ENCODE measurements at regions not wholly inside any gene's neighbourhood (a gene's known extent, or its start where the extent isn't known, plus 50 kb on each side); places are given as distances from the start of the nearest gene placed in this dataset.

GRCh38 chr2:172293952-172294351 is 133.4 kb upstream of the ITGA6 start:
- Histone ChIP-seq H3K79me2 (ENCODE audit: control insufficient read depth in 1 of 2, insufficient read depth in 2 of 2, low read length in 2 of 2) (no peaks in the 10 kb centered on the region), H2BK20ac (ENCODE audit: low read length) (no peak overlapping the region), H3K18ac (ENCODE audit: extremely low read depth, low read length) (no peak overlapping the region), H4K20me1 (replicated peaks in 1 of 2; ENCODE audit: control insufficient read depth in 1 of 2, insufficient read depth in 2 of 2, low read length in 2 of 2) (no peaks in the 10 kb centered on the region), H3K23me2 (ENCODE audit: low read depth, low read length) (no peaks in the 10 kb centered on the region), H3K14ac (ENCODE audit: insufficient read length) (no peak overlapping the region), H2AFZ (ENCODE audit: low read length) (no peak overlapping the region), H3K9ac (replicated peaks in 1 of 4; ENCODE audit: extremely low read depth in 1 of 4, low read depth in 3 of 4, low read length in 3 of 4) (no peak overlapping the region), H3K79me1 (ENCODE audit: low read depth, low read length) (no peaks in the 10 kb centered on the region), H2BK5ac (ENCODE audit: low read depth, low read length) (no peak overlapping the region), H3K23ac (ENCODE audit: insufficient read length) (no peak overlapping the region), H4K8ac (ENCODE audit: extremely low read depth, insufficient read depth, low read length) (no peak overlapping the region), H3K56ac (replicated peaks; ENCODE audit: insufficient read length, low read depth, low read length) (no peak overlapping the region), H3K4me3 (ENCODE audit: extremely low read depth in 1 of 4, insufficient read depth in 2 of 4, low read depth in 3 of 4, low read length in 4 of 4) (no peak overlapping the region), H3K9me3 (ENCODE audit: insufficient read depth in 2 of 2, low read depth in 1 of 2, low read length in 1 of 2) (no peaks in the 10 kb centered on the region), H3K4me2 (ENCODE audit: insufficient read depth in 1 of 2, low read depth in 2 of 2, low read length in 2 of 2) (no peak overlapping the region), H2AK5ac (ENCODE audit: low read depth, low read length) (no peak overlapping the region), H3K36me3 (ENCODE audit: control insufficient read depth in 2 of 4, insufficient read depth in 4 of 4, low read length in 3 of 4) (no peaks in the 10 kb centered on the region), H3K4me1 (replicated peaks in 1 of 4; ENCODE audit: control insufficient read depth in 3 of 4, insufficient read depth in 4 of 4, low read length in 3 of 4) (peaks cover 3 to 13% (median 8%) of the 10 kb centered on the region in 4 experiments; a peak in 6 of 7 replicates), H3K4ac (replicated peaks; ENCODE audit: insufficient read length, low read depth, low read length) (no peak overlapping the region), H4K91ac (replicated peaks; ENCODE audit: insufficient read length, low read length) (no peak overlapping the region), H4K5ac (ENCODE audit: insufficient read length, low read depth, low read length) (no peak overlapping the region), H2BK120ac (replicated peaks; ENCODE audit: low read depth, low read length) (no peak overlapping the region), H3K27me3 (replicated peaks in 1 of 4; ENCODE audit: control insufficient read depth in 3 of 4, extremely low read depth in 1 of 4, insufficient read depth in 3 of 4, low read length in 3 of 4) (peaks cover 0 to 12% (median 4%) of the 10 kb centered on the region in 4 experiments; a peak in 4 of 7 replicates), H3K27ac (ENCODE audit: low read depth, low read length) (no peak overlapping the region), H2BK12ac (ENCODE audit: low read depth, low read length) (no peak overlapping the region), H2BK15ac (ENCODE audit: low read length) (no peak overlapping the region)
- DNase-seq (ENCODE audit: low read depth in 1 of 2, low spot score in 2 of 2): no peak
- 89% methylated on average over 6 of the region's 6 CpGs; no CpG with 5 or more reads in 1 of the 2 experiments for WGBS, 2 experiments (ENCODE audit: extremely low coverage in 1 of 2, insufficient coverage in 1 of 2, insufficient read length in 1 of 2, insufficient replicate concordance in 2 of 2, low coverage in 1 of 2, low lambda C conversion rate in 2 of 2, missing lambda C conversion rate in 1 of 2)
- POLR2A ChIA-PET (ENCODE audit: partially characterized antibody): no interaction called here
- no peak for FAIRE-seq
- TF ChIP-seq USF2 (IDR thresholded peaks at IDR 0.05; ENCODE audit: low read length) (no peak), TEAD4 (IDR thresholded peaks at IDR 0.05; ENCODE audit: low read depth, low read length) (no peak), TBP (IDR thresholded peaks at IDR 0.05; ENCODE audit: low read depth, low read length) (no peak), CTBP2 (IDR thresholded peaks at IDR 0.05; ENCODE audit: borderline replicate concordance, insufficient read depth, insufficient read length, low read length) (no peak), HDAC2 (IDR thresholded peaks at IDR 0.05; ENCODE audit: borderline replicate concordance in 1 of 2, low read depth in 2 of 2, low read length in 2 of 2) (no peak), RNF2 (IDR thresholded peaks at IDR 0.05; ENCODE audit: borderline replicate concordance, low read depth, low read length, missing control alignments, poor library complexity, severe bottlenecking) (no peak), BACH1 (IDR thresholded peaks at IDR 0.05; ENCODE audit: low read length) (no peak), SRF (IDR thresholded peaks at IDR 0.05; ENCODE audit: low read depth, low read length) (no peak), POU5F1 (IDR thresholded peaks at IDR 0.05; ENCODE audit: low read depth, low read length) (no peak), E2F6 (IDR thresholded peaks at IDR 0.05) (no peak), CBX5 (IDR thresholded peaks at IDR 0.05; ENCODE audit: low read depth, low read length) (no peak), SUZ12 (IDR thresholded peaks at IDR 0.05; ENCODE audit: low read length) (no peak)
- CTCF ChIA-PET (ENCODE audit: partially characterized antibody): interaction anchor here (1.0 to 3.7 kb wide), 3 partner anchors 9 to 168 kb away, joined by 4 to 12 read pairs (median 10); no protein-coding TSS in a partner anchor
